Testis (tissue), 2 donors: ENCODE measurements at regions not wholly inside any gene's neighbourhood (a gene's known extent, or its start where the extent isn't known, plus 50 kb on each side); places are given as distances from the start of the nearest gene placed in this dataset.

Experiments
- POLR2A ChIP-seq: fragments of 450-650 bp; IDR thresholded peaks from one replicate; pipeline ENCODE4 v1.6.1; 2017; ENCODE audit warnings: antibody characterized with exemption, mild to moderate bottlenecking, moderate library complexity
- TF ChIP-seq, protein P1 (sequence below), 3 experiments: fragments of 450-650 bp in 2 of 3; fragments of 200-600 bp in 1 of 3; sonication (generic) in 1 of 3; IDR thresholded peaks; one replicate each; pipeline ENCODE4 v1.5.1; 2016 to 2019; ENCODE audit warnings: antibody characterized with exemption in 3 of 3, mild to moderate bottlenecking in 2 of 3, moderate library complexity in 1 of 3

DNA sequence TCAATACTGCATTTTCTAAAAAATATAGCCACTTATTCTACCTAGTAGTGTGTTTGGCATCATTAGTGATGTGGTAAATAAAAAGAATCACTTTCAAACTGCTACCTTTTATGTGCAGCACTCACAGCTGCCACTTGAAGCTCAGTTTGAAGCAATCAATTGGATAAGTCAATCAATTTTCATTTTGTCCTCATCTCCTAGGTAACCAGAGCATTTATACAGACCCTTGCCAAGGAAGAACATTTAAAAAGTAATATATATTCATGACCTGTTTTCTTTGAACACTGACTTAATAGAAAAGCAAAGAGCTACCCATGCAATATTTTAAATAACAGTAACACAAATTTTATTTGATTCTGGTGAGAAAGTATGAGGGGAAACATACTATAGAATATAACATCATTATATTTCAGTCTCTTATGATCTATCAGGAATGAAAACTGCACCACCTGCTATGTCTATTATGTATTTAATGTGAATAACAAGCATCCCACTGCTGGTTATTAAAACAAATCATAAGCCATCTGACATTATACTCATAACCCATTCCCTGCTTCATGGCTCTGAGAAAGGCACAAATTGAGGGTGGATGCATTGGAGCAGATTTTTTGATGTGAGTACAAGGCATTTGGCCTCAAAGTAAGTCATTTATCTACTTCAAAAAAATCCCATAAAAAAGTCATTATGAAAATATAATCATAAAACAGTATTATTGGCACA lies 168.4 kb upstream of the C21orf91 start:
- TF ChIP-seq, protein P1, sequence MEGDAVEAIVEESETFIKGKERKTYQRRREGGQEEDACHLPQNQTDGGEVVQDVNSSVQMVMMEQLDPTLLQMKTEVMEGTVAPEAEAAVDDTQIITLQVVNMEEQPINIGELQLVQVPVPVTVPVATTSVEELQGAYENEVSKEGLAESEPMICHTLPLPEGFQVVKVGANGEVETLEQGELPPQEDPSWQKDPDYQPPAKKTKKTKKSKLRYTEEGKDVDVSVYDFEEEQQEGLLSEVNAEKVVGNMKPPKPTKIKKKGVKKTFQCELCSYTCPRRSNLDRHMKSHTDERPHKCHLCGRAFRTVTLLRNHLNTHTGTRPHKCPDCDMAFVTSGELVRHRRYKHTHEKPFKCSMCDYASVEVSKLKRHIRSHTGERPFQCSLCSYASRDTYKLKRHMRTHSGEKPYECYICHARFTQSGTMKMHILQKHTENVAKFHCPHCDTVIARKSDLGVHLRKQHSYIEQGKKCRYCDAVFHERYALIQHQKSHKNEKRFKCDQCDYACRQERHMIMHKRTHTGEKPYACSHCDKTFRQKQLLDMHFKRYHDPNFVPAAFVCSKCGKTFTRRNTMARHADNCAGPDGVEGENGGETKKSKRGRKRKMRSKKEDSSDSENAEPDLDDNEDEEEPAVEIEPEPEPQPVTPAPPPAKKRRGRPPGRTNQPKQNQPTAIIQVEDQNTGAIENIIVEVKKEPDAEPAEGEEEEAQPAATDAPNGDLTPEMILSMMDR (IDR thresholded peaks at IDR 0.05): no peak
- TF ChIP-seq POLR2A: no peak
